Naive thymus-derived CD4-positive, alpha-beta T cell (primary cell): ENCODE measurements at regions not wholly inside any gene's neighbourhood (a gene's known extent, or its start where the extent isn't known, plus 50 kb on each side); places are given as distances from the start of the nearest gene placed in this dataset.

ENCODE experiments used
- ATAC-seq: fragments of 150-1000 bp; cut with Tn5 transposase; 2 replicates; pipeline ENCODE4 v1.10.0; 2021; ENCODE audit warnings: mild to moderate bottlenecking, moderate library complexity
- CTCF ChIA-PET: fragments of 350-600 bp; sonication (Branson Sonifier 250); formaldehyde crosslinking; loops from one replicate; lab custom pipeline; 2021; ENCODE audit warnings: antibody characterized with exemption; lab: Charles Lee
- POLR2A ChIA-PET: fragments of 350-600 bp; sonication (Branson Sonifier 250); formaldehyde crosslinking; loops from one replicate; lab custom pipeline; 2021; ENCODE audit warnings: antibody characterized with exemption, inconsistent platforms; lab: Charles Lee
- DNase-seq, 9 donors: peaks; one replicate each; pipeline versions ENCODE4 v3.0.0 to v3.0.0-alpha.2; 2020 to 2022; ENCODE audit warnings: mixed read lengths in 1 of 9
- H3K27ac ChIP-seq: one replicate; pipeline ENCODE4 v1.7.0; 2013; ENCODE audit warnings: mild to moderate bottlenecking, low read depth, low read length, moderate library complexity
- H3K27me3 ChIP-seq, 2 donors: one replicate each; pipeline ENCODE4 v1.7.0; 2013; ENCODE audit warnings: low read length in 2 of 2, mild to moderate bottlenecking in 2 of 2, moderate library complexity in 2 of 2; ENCODE audit not compliant: control insufficient read depth in 2 of 2, insufficient read depth in 2 of 2
- H3K36me3 ChIP-seq, 3 experiments: 1 replicate in 2 of 3; 2 replicates in 1 of 3; pipeline ENCODE4 v1.7.0; 2013; ENCODE audit warnings: low read length in 3 of 3, mild to moderate bottlenecking in 3 of 3, moderate library complexity in 1 of 3; ENCODE audit not compliant: insufficient read depth in 3 of 3, control insufficient read depth in 2 of 3
- H3K4me1 ChIP-seq, 2 donors: one replicate each; pipeline ENCODE4 v1.7.0; 2013; ENCODE audit warnings: low read length in 2 of 2, mild to moderate bottlenecking in 2 of 2, moderate library complexity in 1 of 2; ENCODE audit not compliant: control insufficient read depth in 2 of 2, insufficient read depth in 2 of 2
- H3K4me3 ChIP-seq: 2 replicates; pipeline ENCODE4 v1.7.0; 2013; ENCODE audit warnings: mild to moderate bottlenecking, low read length
- H3K9me3 ChIP-seq, 3 experiments: 1 replicate in 2 of 3; 2 replicates in 1 of 3; pipeline ENCODE4 v1.7.0; 2013; ENCODE audit warnings: low read length in 3 of 3; ENCODE audit not compliant: control insufficient read depth in 2 of 3
- H3K27ac Mint-ChIP-seq, 9 donors: one replicate each; pipeline ENCODE4 v1.8.0; 2020 to 2022; ENCODE audit warnings: mixed read lengths in 9 of 9, mild to moderate bottlenecking in 8 of 9, moderate library complexity in 5 of 9, inconsistent platforms in 2 of 9
- H3K27me3 Mint-ChIP-seq, 5 donors: one replicate each; pipeline ENCODE4 v1.8.0; 2021 to 2022; ENCODE audit warnings: mixed read lengths in 5 of 5, mild to moderate bottlenecking in 1 of 5
- H3K36me3 Mint-ChIP-seq, 5 donors: one replicate each; pipeline ENCODE4 v1.8.0; 2020 to 2022; ENCODE audit warnings: mixed read lengths in 5 of 5, mild to moderate bottlenecking in 3 of 5, inconsistent platforms in 1 of 5
- H3K4me1 Mint-ChIP-seq, 7 donors: one replicate each; pipeline ENCODE4 v1.8.0; 2020 to 2022; ENCODE audit warnings: mixed read lengths in 7 of 7, mild to moderate bottlenecking in 3 of 7, inconsistent platforms in 1 of 7
- H3K4me3 Mint-ChIP-seq, 10 donors: one replicate each; pipeline ENCODE4 v1.8.0; 2020 to 2022; ENCODE audit warnings: mild to moderate bottlenecking in 10 of 10, mixed read lengths in 10 of 10, moderate library complexity in 6 of 10, inconsistent platforms in 2 of 10
- H3K9me3 Mint-ChIP-seq, 11 donors: one replicate each; pipeline ENCODE4 v1.8.0; 2020 to 2022; ENCODE audit warnings: mixed read lengths in 11 of 11, mild to moderate bottlenecking in 4 of 11, inconsistent platforms in 1 of 11, moderate library complexity in 1 of 11
- intact Hi-C, 2 donors: fragments of 100-400 bp; cut with micrococcal nuclease; formaldehyde crosslinking; loops; one replicate each; pipeline ENCODE4 v1.15.1; 2023

- Mint-ChIP-seq H3K36me3 (no peaks in the 10 kb centered on the region), H3K4me1 (no peaks in the 10 kb centered on the region), H3K27me3 (no peaks in the 10 kb centered on the region), H3K27ac (no peak overlapping the region), H3K4me3 (no peak overlapping the region), H3K9me3 (peaks cover 0 to 10% (median 2%) of the 10 kb centered on the region in 11 donors)
- ATAC-seq (no peak), DNase-seq (no peak)
- no peaks in the 10 kb centered on the region for H3K36me3 ChIP-seq
- no peaks in the 10 kb centered on the region for H3K9me3 ChIP-seq
- no peak overlapping the region for H3K27ac ChIP-seq
- H3K4me3 ChIP-seq = no peak overlapping the region
- ChIA-PET POLR2A (no interaction called here), CTCF (no interaction called here)
- no peaks in the 10 kb centered on the region for H3K4me1 ChIP-seq
- no peaks in the 10 kb centered on the region for H3K27me3 ChIP-seq
- intact Hi-C loops = no loop called here
Measured at GRCh38 chr20:6845141-6845540, 77.7 kb downstream of the BMP2 start.

DNA sequence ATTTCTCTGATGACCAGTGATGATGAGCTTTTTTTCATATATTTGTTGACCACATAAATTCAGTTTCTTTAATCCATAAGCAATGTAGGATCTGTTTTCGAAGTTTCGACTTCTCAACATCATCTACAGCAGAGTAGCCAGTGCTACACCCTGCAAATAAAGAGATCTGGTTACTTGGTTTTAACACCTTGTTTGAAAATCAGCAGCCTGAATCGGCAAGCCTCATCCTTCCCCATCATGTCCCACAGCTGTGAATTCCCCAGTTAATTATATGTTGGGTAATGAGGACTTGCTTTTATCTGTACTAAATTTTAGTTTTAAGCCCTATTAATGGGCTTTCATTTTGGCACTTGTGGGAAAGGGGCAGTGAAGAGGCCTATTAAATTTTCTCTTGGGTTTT, 80.6 kb downstream of the BMP2 start:
- ChIA-PET CTCF (no interaction called here), POLR2A (no interaction called here)
- peaks cover 0 to 4% (median 0%) of the 10 kb centered on the region in 5 donors for H3K27me3 Mint-ChIP-seq
- H3K36me3 Mint-ChIP-seq = no peaks in the 10 kb centered on the region
- Histone ChIP-seq H3K4me3 (no peak overlapping the region), H3K36me3 (no peaks in the 10 kb centered on the region), H3K27ac (no peak overlapping the region), H3K27me3 (no peaks in the 10 kb centered on the region), H3K4me1 (no peaks in the 10 kb centered on the region), H3K9me3 (no peaks in the 10 kb centered on the region)
- H3K9me3 Mint-ChIP-seq = peaks cover 0 to 13% (median 2%) of the 10 kb centered on the region in 11 donors
- no peaks in the 10 kb centered on the region for H3K4me1 Mint-ChIP-seq
- H3K4me3 Mint-ChIP-seq = no peak overlapping the region
- ATAC-seq (no peak), DNase-seq (no peak)
- intact Hi-C loops = no loop called here
- H3K27ac Mint-ChIP-seq = no peak overlapping the region

GRCh38 chr20:6848992-6849391, 81.5 kb downstream of the BMP2 start:
- H3K9me3 ChIP-seq = no peaks in the 10 kb centered on the region
- no peaks in the 10 kb centered on the region for H3K4me1 ChIP-seq
- Mint-ChIP-seq H3K4me1 (no peaks in the 10 kb centered on the region), H3K36me3 (no peaks in the 10 kb centered on the region), H3K27me3 (peaks cover 0 to 4% (median 0%) of the 10 kb centered on the region in 5 donors), H3K27ac (no peak overlapping the region), H3K9me3 (peaks cover 0 to 13% (median 2%) of the 10 kb centered on the region in 11 donors), H3K4me3 (no peak overlapping the region)
- H3K36me3 ChIP-seq = no peaks in the 10 kb centered on the region
- POLR2A ChIA-PET = no interaction called here
- no peaks in the 10 kb centered on the region for H3K27me3 ChIP-seq
- DNase-seq (no peak), ATAC-seq (no peak)
- CTCF ChIA-PET = no interaction called here
- no peak overlapping the region for H3K4me3 ChIP-seq
- no peak overlapping the region for H3K27ac ChIP-seq
- intact Hi-C loops = no loop called here

GRCh38 chr20:6851136-6851535, 83.7 kb downstream of the BMP2 start:
- Mint-ChIP-seq H3K27ac (no peak overlapping the region), H3K4me1 (no peaks in the 10 kb centered on the region), H3K9me3 (peaks cover 0 to 13% (median 0%) of the 10 kb centered on the region in 11 donors), H3K36me3 (no peaks in the 10 kb centered on the region), H3K27me3 (peaks cover 0 to 4% (median 0%) of the 10 kb centered on the region in 5 donors), H3K4me3 (no peak overlapping the region)
- Histone ChIP-seq H3K9me3 (no peaks in the 10 kb centered on the region), H3K36me3 (no peaks in the 10 kb centered on the region), H3K4me1 (no peaks in the 10 kb centered on the region), H3K27me3 (no peaks in the 10 kb centered on the region), H3K4me3 (no peak overlapping the region), H3K27ac (no peak overlapping the region)
- ChIA-PET CTCF (no interaction called here), POLR2A (no interaction called here)
- intact Hi-C loops = no loop called here
- DNase-seq (no peak), ATAC-seq (no peak)

DNA sequence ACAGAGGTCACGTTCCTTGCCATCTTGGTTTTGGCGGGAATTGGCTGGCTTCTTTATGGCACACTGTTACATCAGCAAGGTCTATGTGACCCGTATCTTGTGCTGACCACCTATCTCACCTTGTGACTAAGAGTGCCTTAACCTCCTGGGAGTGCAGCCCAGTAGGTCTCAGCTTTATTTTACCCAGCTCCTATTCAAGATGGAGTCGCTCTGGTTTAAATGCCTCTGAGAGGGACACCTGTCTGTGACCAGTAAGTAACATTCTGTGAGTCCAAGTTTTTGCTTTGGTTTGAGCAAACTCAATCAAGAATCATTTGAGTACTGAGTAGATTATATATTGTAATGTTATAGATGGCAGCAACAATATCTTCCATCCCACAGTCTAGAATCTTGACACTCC, 85.0 kb downstream of the BMP2 start:
- Histone ChIP-seq H3K4me1 (no peaks in the 10 kb centered on the region), H3K27ac (no peak overlapping the region), H3K4me3 (no peak overlapping the region), H3K9me3 (no peaks in the 10 kb centered on the region), H3K36me3 (no peaks in the 10 kb centered on the region), H3K27me3 (no peaks in the 10 kb centered on the region)
- Mint-ChIP-seq H3K36me3 (no peaks in the 10 kb centered on the region), H3K4me1 (no peaks in the 10 kb centered on the region), H3K9me3 (peaks cover 0 to 8% (median 0%) of the 10 kb centered on the region in 11 donors), H3K27me3 (peaks cover 0 to 4% (median 0%) of the 10 kb centered on the region in 5 donors), H3K4me3 (no peak overlapping the region), H3K27ac (no peak overlapping the region)
- no peak for DNase-seq
- no peak for ATAC-seq
- intact Hi-C loops = no loop called here
- ChIA-PET POLR2A (no interaction called here), CTCF (no interaction called here)

GRCh38 chr20:6855104-6855503, 87.6 kb downstream of the BMP2 start:
- H3K27ac ChIP-seq = no peak overlapping the region
- H3K4me3 ChIP-seq = no peak overlapping the region
- Mint-ChIP-seq H3K36me3 (no peaks in the 10 kb centered on the region), H3K4me1 (no peaks in the 10 kb centered on the region), H3K27ac (no peak overlapping the region), H3K9me3 (peaks cover 0 to 8% (median 0%) of the 10 kb centered on the region in 11 donors), H3K4me3 (no peak overlapping the region), H3K27me3 (peaks cover 0 to 4% (median 0%) of the 10 kb centered on the region in 5 donors)
- ChIA-PET CTCF (no interaction called here), POLR2A (no interaction called here)
- H3K9me3 ChIP-seq = no peaks in the 10 kb centered on the region
- DNase-seq (no peak), ATAC-seq (no peak)
- no peaks in the 10 kb centered on the region for H3K27me3 ChIP-seq
- no peaks in the 10 kb centered on the region for H3K36me3 ChIP-seq
- H3K4me1 ChIP-seq = no peaks in the 10 kb centered on the region
- intact Hi-C loops = no loop called here

- no peak for ATAC-seq
- Mint-ChIP-seq H3K27me3 (peaks cover 0 to 4% (median 0%) of the 10 kb centered on the region in 5 donors), H3K27ac (no peak overlapping the region), H3K4me1 (no peaks in the 10 kb centered on the region), H3K36me3 (no peaks in the 10 kb centered on the region), H3K9me3 (peaks cover 0 to 8% (median 0%) of the 10 kb centered on the region in 11 donors), H3K4me3 (no peak overlapping the region)
- H3K27ac ChIP-seq = no peak overlapping the region
- no peaks in the 10 kb centered on the region for H3K4me1 ChIP-seq
- no peak for DNase-seq
- ChIA-PET POLR2A (no interaction called here), CTCF (no interaction called here)
- H3K36me3 ChIP-seq = no peaks in the 10 kb centered on the region
- H3K27me3 ChIP-seq = no peaks in the 10 kb centered on the region
- H3K9me3 ChIP-seq = no peaks in the 10 kb centered on the region
- intact Hi-C loops = no loop called here
- no peak overlapping the region for H3K4me3 ChIP-seq
Measured at GRCh38 chr20:6855796-6856195, 88.3 kb downstream of the BMP2 start.
